Hippocampal formation (tissue), 2 donors: ENCODE measurements at regions not wholly inside any gene's neighbourhood (a gene's known extent, or its start where the extent isn't known, plus 50 kb on each side); places are given as distances from the start of the nearest gene placed in this dataset.

Experiments used
- DNase-seq, 2 donors: peaks; one replicate each; lab custom pipeline; 2025; lab: John Stamatoyannopoulos, UW

DNA sequence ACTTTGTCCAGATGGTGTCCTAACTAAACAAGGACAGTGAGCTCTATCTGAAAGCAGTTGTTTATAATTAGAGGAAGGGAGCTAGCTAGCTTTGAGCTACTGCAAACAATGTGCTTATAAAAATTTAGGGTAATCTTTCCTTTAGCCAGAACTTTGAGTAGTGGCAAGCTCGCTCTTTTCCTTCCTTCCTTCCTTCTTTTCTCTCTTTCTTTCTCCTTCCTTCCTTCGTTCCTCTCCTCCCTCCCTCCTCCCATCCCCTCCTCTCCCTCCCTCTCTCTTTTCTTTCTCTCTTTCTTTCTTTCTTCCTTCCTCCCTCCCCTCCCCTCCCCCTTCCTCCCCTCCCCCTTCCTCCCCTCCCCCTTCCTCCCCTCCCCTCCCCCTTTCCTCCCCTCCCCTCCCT is 520.1 kb downstream of the INHBA start:
- no peak for DNase-seq

DNA sequence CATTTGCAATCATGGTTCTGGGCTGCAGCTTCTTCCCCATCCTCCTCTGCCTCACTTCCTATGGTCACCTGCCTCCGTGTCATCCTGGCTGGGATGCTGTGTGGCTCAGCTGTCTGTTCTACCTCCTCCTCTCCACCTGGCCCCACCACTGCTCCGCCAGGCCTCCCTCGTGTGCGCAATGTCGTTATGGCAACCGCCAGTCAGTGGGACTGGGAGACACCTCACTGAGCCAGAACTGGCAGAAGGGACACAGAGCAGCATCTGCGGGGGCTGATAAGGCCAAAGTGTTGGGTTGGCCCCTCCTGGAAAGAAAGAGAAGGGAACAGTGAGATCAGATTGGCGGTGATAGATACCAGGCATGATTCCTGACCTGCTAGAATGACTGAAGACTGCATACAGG is 527.5 kb downstream of the INHBA start:
- no peak for DNase-seq

DNA sequence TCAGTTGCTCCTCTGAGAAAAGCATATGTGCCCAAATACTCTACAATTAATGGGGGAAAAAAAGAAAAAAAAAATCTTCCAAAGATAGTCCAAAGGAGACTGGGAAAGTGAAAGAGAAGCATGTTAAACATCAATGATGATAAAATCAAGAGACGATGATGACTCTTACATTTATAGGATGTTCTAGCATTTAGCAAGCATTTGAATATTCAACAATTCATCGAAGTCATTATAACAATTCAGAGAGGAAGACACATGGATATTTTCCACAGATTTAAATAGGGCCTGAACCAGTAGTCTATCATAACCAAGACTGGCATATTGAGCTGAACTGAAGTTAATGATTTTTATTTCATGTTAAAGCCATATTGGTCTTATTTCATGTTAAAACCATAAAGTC is 528.4 kb downstream of the INHBA start:
- DNase-seq, result no peak

DNA sequence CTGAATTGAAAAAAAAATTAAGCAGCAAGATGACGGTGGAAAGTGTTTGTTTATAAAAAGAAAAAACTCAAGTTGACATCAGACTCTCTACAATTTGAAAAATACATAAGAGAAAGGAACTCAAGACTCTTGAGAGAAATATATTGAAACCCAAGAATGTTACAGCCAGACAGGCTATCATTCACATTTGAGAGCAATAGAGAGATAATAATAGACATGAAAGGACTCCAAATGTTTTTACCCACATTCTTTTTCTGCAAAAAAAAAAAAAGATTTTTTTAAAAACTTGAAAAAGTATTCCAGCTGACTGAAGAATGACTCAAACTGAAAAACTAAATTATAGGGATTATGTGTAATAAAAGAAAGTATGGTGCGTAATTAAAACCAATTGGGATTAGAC is 532.4 kb downstream of the INHBA start:
- no peak for DNase-seq

DNA sequence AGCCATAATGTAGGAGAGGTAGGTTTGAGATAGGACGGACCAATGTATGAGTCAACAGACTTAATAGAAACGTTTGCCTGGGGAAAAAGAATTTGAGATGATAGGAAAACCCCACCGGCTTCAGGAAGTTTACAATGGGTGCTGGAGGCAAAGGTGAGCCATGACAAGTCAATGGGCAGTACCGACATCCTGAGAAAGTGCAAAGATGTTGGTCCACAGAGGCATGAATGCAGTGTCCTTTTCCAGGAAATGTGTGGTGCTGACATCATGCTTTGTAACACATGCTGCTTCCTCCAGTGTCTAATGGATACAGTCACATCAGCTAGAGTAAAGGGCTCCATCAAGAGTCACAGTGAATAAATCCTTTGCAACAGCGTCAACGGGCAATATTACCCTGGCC is 533.6 kb downstream of the INHBA start:
- no peak for DNase-seq

DNA sequence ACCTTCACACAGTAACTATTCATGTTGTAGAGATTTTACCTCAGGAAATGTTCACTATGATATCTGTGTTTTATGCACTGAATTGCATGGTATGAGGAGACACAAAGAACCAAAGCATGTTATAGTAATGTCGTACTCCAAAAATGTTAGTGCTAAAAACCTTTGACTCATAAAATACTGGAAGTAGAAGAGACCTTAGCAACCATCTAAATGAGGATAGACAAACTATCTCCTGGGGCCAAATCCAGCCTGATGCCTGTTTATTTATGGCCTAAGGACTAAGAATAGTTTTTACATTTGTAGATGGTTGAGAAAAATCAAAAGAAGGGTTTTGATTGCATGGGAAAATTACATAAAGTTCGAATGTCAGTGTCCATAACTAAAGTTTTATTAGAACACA is 535.1 kb downstream of the INHBA start:
- DNase-seq, result no peak

DNA sequence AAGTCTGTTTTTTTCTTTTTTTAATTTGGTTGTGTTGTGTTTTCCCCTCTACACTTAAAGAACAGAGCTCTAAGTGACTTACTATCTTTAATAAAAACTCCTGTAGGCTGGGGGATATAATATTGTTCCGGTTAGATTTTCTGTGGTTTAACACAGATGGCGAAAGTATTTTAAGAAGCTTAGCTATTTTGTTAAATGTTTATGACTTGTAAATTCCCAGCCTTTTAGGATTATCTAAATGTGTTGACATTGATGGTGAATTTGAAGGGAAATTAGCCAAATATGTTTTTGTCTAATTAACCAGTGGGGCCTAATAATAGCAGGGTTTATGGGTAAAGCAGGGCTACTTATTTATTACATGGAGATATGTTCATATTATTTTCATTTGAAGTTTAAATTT is 538.5 kb downstream of the INHBA start:
- DNase-seq, result no peak

DNA sequence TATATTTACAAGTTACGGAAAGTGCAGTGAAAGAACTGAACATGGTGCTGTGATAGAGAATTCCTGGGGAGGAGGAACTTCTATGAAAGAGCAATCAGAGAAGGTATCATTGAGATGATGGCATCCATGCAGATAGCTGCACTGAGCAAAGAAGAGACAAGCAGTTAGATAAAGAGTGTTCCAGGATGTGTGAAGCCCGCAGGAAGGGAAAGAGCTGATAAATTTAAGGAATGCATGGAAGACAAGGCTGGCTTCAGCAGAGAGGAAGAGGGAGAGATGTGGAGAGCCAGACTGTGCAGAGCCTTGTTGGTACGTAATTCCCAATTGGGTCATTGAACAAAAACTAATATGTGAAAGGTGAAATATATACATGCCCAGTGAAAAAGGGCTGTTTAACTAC is 538.9 kb downstream of the INHBA start:
- no peak for DNase-seq

DNA sequence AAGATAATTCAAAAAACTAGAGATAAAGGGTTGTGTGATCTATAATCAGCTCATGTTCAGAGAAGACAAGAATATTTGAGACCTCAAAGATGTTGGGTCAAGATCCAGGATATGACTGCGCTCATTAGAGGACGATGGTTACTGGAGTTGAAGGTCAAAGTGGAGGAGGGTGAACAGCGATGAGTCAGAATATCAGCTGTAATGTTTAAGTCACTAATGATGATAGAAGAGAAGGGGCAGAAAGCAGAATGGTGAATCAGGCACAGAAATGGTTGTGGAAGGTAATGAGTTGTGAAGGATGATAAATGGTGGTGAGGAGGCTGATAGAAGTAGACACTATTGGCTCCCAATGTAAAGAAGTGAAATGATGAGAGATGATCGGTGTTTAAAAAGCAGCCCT is 540.3 kb downstream of the INHBA start:
- no peak for DNase-seq

DNA sequence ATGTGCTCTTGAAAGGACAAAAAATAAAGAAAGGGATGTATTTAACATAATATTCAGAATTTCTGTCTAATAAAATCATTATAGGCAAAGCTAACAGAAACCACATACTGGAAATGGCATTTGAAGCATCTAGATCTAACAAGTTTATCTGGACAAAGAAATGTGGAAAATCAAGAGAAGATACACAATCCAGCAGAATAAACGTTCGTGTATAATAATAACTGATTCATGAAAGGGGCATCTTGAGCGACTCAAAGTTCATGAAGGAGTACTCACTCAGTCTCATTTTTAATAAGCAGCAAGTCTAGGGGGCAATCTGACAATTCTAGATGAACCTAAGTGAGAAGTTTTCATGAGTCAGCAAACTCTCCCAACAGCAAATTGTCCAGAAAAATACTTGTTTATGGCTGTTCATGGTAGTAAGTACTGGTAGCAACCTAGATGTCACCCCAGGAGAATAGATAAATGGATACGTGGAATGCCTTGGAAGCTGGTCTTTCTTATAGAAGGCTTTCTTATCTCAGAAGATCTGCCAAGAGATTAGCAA is 541.8 kb downstream of the INHBA start:
- no peak for DNase-seq

DNA sequence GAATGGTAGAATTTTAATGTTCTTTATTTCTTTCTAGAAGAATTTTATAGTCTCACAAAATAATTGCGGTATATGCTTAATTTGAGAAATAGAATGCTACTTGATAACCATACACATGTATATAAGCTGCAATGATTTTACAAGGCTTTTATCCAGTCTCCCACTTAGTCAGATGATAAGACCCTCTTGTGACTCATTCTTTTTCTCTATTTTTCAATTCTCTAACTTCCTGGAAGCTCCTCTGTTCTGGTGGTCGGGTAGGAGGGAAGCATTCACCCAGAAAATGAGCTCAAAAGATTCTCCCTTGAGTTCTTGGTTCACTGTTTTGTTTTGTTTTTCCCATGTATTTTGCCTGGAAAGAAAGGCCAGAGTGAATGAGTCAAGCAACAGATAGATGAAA is 546.6 kb downstream of the INHBA start:
- DNase-seq, result no peak

DNA sequence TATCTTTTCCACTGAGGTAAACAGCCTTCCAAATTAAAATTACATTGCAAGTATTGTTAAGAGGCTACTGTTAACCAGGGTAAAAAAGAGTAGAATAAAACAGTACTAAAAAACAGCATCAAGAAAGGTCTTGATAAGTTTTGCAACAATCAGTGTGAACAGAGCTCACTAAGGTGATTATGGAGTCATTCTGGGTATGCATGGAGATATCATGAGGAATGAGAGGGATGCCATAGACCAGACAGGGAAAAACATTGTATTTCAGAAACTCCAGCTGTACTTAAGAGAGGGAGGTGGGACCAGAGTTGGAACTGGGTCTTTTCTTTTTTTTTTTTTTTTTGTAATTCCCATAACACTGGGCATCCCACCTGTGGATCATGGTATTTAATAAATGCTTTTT is 549.6 kb downstream of the INHBA start:
- no peak for DNase-seq

DNA sequence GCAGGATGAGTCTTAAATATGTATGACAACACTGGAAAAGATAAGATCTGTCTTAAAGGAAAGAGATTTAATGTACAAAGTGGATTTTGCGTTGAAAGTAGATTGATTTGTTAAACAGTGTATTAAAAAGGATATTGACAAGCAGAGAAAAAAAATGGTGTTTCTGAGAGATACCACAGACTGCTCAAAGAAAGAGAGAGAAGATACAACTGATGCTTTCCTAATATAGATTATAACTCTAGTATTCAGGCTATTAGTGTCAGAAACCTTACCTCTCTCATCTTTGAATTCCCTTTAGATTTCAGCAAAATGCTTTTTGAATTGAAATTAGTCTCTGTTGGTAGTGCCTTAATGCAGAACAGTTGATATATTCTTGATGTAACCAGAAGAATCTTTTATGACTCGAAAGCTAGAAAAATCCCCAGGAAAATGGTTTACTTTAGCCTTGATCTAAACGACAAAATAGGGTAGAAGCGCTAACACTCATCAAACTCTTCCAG is 550.7 kb downstream of the INHBA start:
- no peak for DNase-seq

DNA sequence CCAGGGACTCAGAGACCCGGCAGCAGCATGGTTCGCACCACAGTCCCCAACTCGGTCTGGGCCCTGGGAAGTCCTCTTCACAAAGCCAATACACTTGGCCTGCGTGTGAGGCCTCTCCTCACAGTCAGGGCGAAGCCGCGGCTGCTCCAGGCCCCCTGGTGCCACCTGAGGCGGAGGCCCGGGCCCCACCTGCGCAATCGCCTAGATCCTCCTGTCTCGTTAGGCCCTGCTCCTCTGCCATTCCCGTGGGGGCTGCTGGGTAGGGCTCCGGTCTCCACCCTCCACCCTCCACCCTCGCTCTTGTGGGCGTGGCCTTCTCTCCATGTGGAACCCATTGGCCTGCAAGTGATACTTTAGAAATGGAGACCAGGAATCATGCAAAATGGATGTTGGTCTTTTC is 553.3 kb downstream of the INHBA start:
- DNase-seq, result no peak

DNA sequence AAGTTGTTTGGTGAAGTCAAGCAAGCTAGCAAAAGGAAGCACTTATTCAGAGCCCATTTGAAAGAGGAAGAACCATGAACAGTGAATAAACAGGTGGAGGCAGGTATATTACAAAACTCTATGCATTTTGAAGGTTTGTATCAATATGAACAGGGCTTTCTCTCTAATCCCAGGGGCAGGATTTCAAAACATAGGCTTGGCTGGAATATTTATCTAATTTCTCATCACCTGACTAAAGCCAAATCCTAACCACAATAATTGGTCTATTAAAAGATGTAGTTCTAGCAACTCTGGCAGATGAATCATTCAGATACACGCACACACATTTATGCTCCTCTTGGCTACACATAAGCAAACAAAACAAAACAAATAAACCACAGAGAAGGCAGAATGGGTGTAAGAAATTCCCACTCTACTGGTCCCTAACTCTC is 554.4 kb downstream of the INHBA start:
- no peak for DNase-seq

DNA sequence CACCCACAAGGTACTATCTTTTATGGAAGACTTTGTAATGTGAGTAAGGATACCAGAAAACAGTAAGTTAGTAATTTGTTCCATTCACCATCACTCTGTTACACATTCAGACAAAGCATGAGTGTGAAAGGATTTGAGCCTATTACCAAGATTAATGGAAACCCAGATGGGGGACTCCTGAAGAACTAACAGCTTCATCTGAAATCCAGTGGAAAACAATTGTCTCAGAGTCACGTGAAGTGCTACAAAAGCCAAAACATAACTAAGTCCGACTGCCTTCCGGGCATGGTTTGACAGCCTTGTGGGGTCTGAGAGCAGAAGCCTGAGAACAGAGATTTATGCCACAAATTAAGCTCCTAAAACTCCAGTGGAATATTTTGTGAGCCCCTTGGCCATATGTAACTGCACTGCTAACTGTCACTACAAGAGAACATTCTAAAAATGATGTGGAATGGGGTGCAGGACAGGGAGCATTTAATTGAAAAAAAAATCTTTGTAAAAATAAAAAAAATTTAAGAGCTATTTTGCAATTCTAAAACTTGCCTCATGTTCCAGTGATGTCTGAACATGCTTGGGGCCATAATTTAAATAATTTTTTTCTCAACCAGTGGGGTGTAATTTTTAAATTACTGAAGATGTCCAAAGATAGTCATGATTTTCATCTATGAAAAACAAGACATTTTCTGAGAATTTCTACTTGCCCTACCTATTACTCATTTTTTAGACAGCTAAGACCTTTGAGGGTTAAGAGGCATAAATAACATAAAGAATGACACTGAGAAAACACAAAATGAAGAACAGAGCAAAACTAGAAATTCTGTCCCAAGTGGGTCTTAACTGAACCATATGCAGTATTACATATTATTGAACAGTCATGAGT is 555.0 kb downstream of the INHBA start:
- DNase-seq, result no peak

DNA sequence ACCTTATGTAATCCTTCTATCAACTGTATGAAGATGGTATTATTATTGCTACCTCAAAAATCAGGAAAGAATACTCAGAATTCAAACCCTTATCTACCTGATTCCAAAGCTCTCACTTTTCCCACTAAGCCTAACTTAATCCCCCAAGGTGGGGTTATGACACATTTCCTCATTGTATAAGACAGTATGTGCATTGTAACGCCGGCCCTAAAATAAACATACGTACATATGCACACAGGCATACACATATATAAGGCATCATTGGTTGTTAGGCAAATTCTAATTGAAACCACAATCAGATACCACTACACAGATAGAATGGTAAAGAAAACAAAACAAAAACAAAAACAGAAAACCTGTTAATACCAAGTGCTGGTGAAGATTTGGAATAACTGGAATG is 556.5 kb downstream of the INHBA start:
- DNase-seq, result no peak

DNA sequence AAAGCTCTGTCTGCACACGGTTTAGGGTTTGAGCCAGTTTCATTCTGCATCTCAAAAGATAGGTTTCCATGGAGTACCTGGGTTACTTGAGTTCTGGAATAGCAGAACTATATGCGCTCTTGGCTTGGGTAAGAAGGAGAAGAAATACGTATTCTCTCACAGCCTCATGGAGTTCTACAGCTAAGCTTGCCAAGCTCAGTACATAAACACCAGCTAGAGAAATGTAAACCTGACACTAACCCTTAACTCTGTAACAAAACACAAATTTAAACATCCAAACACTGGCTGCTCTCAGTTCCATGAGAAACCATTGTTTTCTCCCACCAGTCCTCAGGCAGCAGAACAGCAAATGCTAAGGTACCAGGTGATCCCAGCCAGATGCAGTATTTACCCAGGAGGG is 557.2 kb downstream of the INHBA start:
- DNase-seq, result no peak

DNA sequence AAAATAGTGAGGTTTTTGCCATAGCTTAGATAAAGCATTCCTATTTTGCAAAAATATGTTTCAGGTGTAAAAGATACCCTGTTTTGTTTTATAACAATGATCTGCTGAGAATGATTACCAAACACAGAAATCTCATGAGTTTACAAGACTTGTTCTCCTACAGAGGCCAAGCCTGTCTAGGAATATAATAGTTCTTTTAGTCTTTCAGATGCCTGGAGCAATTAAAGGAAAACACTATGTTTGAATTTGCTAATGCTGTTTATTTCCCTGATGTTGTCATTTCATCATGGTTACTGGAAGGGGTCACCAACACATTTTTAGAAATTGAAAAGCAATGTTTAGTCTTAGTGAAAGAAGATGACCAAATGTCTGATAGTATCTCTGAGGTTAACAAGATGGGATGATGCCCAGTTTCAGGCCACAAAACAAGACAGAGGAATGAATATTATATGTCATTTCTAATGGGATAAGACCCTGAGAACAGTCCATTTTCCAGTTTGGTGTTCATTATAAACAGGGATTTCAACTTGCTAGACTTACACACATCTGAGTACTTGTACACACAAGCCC is 559.9 kb downstream of the INHBA start:
- no peak for DNase-seq

DNA sequence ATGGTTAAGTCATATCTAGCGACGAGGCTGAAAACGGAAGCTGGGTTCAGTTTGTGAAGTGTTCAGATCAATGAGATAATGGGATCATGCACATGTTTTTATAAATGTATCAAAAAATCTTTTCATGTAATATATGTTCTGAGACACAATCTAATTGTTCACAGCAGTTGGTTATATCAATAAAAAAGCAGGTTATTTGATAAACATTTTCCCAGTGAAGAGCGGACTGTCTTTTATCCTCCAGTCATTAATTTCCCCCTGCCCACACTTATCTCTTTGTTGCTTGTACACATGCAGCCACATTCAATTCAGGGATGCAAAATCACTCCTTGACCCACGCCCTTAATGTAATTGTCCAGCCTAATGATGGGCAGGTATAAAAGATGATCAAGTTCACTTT is 563.1 kb downstream of the INHBA start:
- DNase-seq, result no peak

DNA sequence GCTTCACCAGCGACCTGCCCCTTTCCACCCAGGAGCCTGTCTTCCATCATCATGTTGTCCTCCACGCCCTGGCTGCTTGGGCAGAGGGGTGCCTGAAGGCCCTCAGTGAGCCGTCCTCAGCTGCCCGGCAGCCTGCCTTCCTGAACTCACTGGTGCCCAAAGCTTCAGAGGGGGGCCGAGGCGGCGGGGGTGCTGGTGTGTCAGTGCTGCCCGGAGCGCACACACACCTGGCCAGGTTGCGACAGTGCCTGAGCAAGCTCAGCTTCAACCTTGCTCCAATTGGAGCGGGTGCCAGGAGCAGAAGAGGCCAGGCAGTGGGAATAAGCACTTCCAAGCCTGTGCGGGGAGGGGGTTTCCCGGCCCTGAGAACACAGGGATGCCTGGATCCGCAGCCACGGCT is 566.3 kb downstream of the INHBA start:
- DNase-seq, result no peak

DNA sequence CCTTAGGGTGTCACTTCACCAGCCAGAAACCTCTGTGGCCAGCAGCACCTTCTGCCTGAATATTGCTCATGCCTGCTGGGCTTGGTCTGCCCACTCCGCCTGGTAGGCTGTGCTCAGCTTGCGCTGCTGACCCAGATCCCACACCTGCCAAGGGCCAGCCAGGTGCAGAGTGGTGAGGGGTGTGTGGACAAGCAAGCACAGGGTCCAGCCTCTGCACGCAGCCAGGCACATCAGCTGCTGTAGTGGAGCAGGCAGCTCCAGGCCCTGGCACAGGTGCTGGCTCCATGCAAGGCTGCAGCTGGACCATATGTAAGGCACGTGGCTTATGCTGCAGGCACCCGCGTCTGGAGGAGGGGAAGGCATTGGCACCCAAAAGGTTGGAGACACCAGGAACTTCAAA is 567.4 kb downstream of the INHBA start:
- no peak for DNase-seq
